Ishikawa (cell line): ENCODE measurements at regions not wholly inside any gene's neighbourhood (a gene's known extent, or its start where the extent isn't known, plus 50 kb on each side); places are given as distances from the start of the nearest gene placed in this dataset.

Experiments
- CEBPB ChIP-seq: IDR thresholded peaks from 2 replicates; pipeline ENCODE4 v1.6.1; 2012
- CREB1 ChIP-seq: IDR thresholded peaks from 2 replicates; pipeline ENCODE4 v1.6.1; 2012; ENCODE audit warnings: low read depth
- EGR1 ChIP-seq: IDR thresholded peaks from 2 replicates; pipeline ENCODE4 v1.6.1; 2012
- EP300 ChIP-seq: IDR thresholded peaks from 2 replicates; pipeline ENCODE4 v1.6.1; 2012; ENCODE audit warnings: borderline replicate concordance
- FOXM1 ChIP-seq: IDR thresholded peaks from 2 replicates; pipeline ENCODE4 v1.6.1; 2012; ENCODE audit warnings: low read depth, borderline replicate concordance
- NFIC ChIP-seq: IDR thresholded peaks from 2 replicates; pipeline ENCODE4 v1.6.1; 2012
- RAD21 ChIP-seq: IDR thresholded peaks from 2 replicates; pipeline ENCODE4 v1.6.1; 2012; ENCODE audit warnings: low read depth
- TAF1 ChIP-seq: IDR thresholded peaks from 2 replicates; pipeline ENCODE4 v1.6.1; 2012; ENCODE audit warnings: low read depth, mild to moderate bottlenecking
- TEAD4 ChIP-seq: IDR thresholded peaks from 2 replicates; pipeline ENCODE4 v1.6.1; 2012
- YY1 ChIP-seq: IDR thresholded peaks from 2 replicates; pipeline ENCODE4 v1.6.1; 2012; ENCODE audit warnings: low read depth
- ZBTB7A ChIP-seq: IDR thresholded peaks from 2 replicates; pipeline ENCODE4 v1.6.1; 2012; ENCODE audit warnings: low read depth
- TF ChIP-seq, protein P1 (sequence below): IDR thresholded peaks from 2 replicates; pipeline ENCODE4 v1.6.1; 2012; ENCODE audit warnings: low read depth, mild to moderate bottlenecking
- TF ChIP-seq, protein P2 (sequence below): IDR thresholded peaks from 2 replicates; pipeline ENCODE4 v1.6.1; 2012
- TF ChIP-seq, protein P3 (sequence below): IDR thresholded peaks from 2 replicates; pipeline ENCODE4 v1.6.1; 2012

DNA sequence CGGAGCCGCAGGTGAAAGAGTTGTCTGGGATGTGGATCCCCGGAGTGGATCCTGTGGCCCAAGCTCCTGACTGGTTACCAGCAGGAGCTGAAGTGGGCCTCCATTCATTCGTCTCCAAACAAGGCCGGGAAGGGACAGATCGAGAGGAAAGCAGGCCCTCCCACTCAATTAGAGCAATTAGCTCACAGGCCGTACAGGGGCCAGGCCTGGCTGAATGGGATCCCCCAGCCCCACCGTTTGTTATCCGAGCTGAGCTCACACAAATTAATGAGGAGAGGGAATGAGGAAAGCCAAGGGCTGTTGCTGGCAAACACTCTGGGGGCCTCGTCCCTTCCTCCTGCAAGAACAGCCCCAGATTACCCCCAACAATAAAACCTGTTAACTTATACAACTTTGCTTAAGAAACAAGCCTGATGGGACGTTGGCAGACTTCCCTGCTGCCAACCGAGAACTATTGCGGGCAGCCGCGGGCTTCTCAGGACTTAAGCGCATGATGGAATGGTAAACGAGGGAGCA, 338.0 kb downstream of the BCL11A start:
- no peak for TF ChIP-seq TAF1
- TF ChIP-seq, protein P1, sequence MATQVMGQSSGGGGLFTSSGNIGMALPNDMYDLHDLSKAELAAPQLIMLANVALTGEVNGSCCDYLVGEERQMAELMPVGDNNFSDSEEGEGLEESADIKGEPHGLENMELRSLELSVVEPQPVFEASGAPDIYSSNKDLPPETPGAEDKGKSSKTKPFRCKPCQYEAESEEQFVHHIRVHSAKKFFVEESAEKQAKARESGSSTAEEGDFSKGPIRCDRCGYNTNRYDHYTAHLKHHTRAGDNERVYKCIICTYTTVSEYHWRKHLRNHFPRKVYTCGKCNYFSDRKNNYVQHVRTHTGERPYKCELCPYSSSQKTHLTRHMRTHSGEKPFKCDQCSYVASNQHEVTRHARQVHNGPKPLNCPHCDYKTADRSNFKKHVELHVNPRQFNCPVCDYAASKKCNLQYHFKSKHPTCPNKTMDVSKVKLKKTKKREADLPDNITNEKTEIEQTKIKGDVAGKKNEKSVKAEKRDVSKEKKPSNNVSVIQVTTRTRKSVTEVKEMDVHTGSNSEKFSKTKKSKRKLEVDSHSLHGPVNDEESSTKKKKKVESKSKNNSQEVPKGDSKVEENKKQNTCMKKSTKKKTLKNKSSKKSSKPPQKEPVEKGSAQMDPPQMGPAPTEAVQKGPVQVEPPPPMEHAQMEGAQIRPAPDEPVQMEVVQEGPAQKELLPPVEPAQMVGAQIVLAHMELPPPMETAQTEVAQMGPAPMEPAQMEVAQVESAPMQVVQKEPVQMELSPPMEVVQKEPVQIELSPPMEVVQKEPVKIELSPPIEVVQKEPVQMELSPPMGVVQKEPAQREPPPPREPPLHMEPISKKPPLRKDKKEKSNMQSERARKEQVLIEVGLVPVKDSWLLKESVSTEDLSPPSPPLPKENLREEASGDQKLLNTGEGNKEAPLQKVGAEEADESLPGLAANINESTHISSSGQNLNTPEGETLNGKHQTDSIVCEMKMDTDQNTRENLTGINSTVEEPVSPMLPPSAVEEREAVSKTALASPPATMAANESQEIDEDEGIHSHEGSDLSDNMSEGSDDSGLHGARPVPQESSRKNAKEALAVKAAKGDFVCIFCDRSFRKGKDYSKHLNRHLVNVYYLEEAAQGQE = no peak
- TF ChIP-seq, protein P2, sequence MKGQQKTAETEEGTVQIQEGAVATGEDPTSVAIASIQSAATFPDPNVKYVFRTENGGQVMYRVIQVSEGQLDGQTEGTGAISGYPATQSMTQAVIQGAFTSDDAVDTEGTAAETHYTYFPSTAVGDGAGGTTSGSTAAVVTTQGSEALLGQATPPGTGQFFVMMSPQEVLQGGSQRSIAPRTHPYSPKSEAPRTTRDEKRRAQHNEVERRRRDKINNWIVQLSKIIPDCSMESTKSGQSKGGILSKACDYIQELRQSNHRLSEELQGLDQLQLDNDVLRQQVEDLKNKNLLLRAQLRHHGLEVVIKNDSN = no peak
- TF ChIP-seq, protein P3, sequence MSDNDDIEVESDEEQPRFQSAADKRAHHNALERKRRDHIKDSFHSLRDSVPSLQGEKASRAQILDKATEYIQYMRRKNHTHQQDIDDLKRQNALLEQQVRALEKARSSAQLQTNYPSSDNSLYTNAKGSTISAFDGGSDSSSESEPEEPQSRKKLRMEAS = no peak
- no peak for TF ChIP-seq RAD21
- no peak for TF ChIP-seq CREB1
- no peak for TF ChIP-seq EP300
- no peak for TF ChIP-seq EGR1
- no peak for TF ChIP-seq CEBPB
- TF ChIP-seq ZBTB7A = no peak
- TF ChIP-seq FOXM1 = no peak
- no peak for TF ChIP-seq TEAD4
- TF ChIP-seq YY1 = no peak
- TF ChIP-seq NFIC = no peak
